ENCODE measurements at regions not wholly inside any gene's neighbourhood (a gene's known extent, or its start where the extent isn't known, plus 50 kb on each side); places are given as distances from the start of the nearest gene placed in this dataset.

GRCh38 chr5:65078331-65078730 lies 309.6 kb downstream of the CWC27 start:
- ATAC-seq (ENCODE audit: low FRiP score) (no peak), DNase-seq (ENCODE audit: low spot score) (no peak)
- no peak for TF ChIP-seq CTCF (IDR thresholded peaks at IDR 0.05)

- ATAC-seq (ENCODE audit: low FRiP score) (no peak), DNase-seq (ENCODE audit: low spot score) (no peak)
- TF ChIP-seq CTCF (IDR thresholded peaks at IDR 0.05), result no peak
Observed at GRCh38 chr5:65081071-65081470, 312.3 kb downstream of the CWC27 start.

- DNase-seq (ENCODE audit: low spot score), result no peak
- no peak for ATAC-seq (ENCODE audit: low FRiP score)
Observed at GRCh38 chr5:65084795-65085515, 316.2 kb downstream of the CWC27 start.

GRCh38 chr5:65085516-65085850 lies 316.8 kb downstream of the CWC27 start:
- DNase-seq (ENCODE audit: low spot score) (no peak), ATAC-seq (ENCODE audit: low FRiP score) (no peak)
- TF ChIP-seq CTCF (IDR thresholded peaks at IDR 0.05), result no peak

More at GRCh38 chr5:65084795-65085515, 316.2 kb downstream of the CWC27 start:
- no peak for TF ChIP-seq CTCF (IDR thresholded peaks at IDR 0.05)

- no peak for DNase-seq (ENCODE audit: low spot score)
- no peak for TF ChIP-seq CTCF (IDR thresholded peaks at IDR 0.05)
- no peak for ATAC-seq (ENCODE audit: low FRiP score)
Observed at GRCh38 chr5:65086234-65086890, 317.6 kb downstream of the CWC27 start.

- no peak for TF ChIP-seq CTCF (IDR thresholded peaks at IDR 0.05)
- ATAC-seq (ENCODE audit: low FRiP score), result no peak
Observed at GRCh38 chr5:65087154-65087553, 318.4 kb downstream of the CWC27 start.

GRCh38 chr5:65094279-65094678 lies 325.5 kb downstream of the CWC27 start:
- TF ChIP-seq CTCF (IDR thresholded peaks at IDR 0.05), result no peak
- no peak for DNase-seq (ENCODE audit: low spot score)
- no peak for ATAC-seq (ENCODE audit: low FRiP score)

More at GRCh38 chr5:65087154-65087553, 318.4 kb downstream of the CWC27 start:
- no peak for DNase-seq (ENCODE audit: low spot score)
